ENCODE measurements at regions not wholly inside any gene's neighbourhood (a gene's known extent, or its start where the extent isn't known, plus 50 kb on each side); places are given as distances from the start of the nearest gene placed in this dataset.
A peak's percentile ranks its signal among the peaks of the same experiment; 100 is the strongest.

GRCh38 chr22:49305214-49305965, 522.3 kb downstream of the BRD1 start:
- TF ChIP-seq ETS1 (IDR thresholded peaks at IDR 0.05) (no peak), EZH2phosphoT487 (IDR thresholded peaks at IDR 0.05; ENCODE audit: unreplicated experiment) (no peak), CTCF (conservative IDR thresholded peaks at IDR 0.05; ENCODE audit: low read depth in 2 of 2) (peak; percentile 36 to 43), JUNB (IDR thresholded peaks at IDR 0.05; ENCODE audit: unreplicated experiment) (no peak), STAT1 (IDR thresholded peaks at IDR 0.05; ENCODE audit: unreplicated experiment) (no peak), CREB1 (CRISPR knock-in tag; IDR thresholded peaks at IDR 0.05; ENCODE audit: low read depth) (no peak)
- no peaks in the 10 kb centered on the region for H3K4me1 ChIP-seq (ENCODE audit: insufficient read depth)
- H3K27me3 Mint-ChIP-seq (ENCODE audit: insufficient read depth, low read depth, poor library complexity) = peaks cover 12% of the 10 kb centered on the region
- no peaks in the 10 kb centered on the region for H3K9me2 ChIP-seq (ENCODE audit: insufficient read depth)
- H3F3A ChIP-seq (replicated peaks; ENCODE audit: low read depth) = no peaks in the 10 kb centered on the region
- H3K4me1 Mint-ChIP-seq = no peaks in the 10 kb centered on the region
- H3K4me3 Mint-ChIP-seq = no peak overlapping the region
- no peaks in the 10 kb centered on the region for H3K36me3 Mint-ChIP-seq (ENCODE audit: low read depth)
- H3K27ac ChIP-seq (ENCODE audit: low read depth) = no peak overlapping the region
- H3K27ac Mint-ChIP-seq = no peak overlapping the region
- H2AFZ ChIP-seq = no peak overlapping the region
- no peak overlapping the region for H3K4me2 ChIP-seq
- DNase-seq (ENCODE audit: low spot score) (peak; percentile 19), ATAC-seq (peak; percentile 95)
- H3K79me2 ChIP-seq (replicated peaks; ENCODE audit: insufficient read depth) = no peaks in the 10 kb centered on the region
- H3K4me3 ChIP-seq = no peak overlapping the region
- H3K9me3 Mint-ChIP-seq = no peaks in the 10 kb centered on the region
- H4K20me1 ChIP-seq (replicated peaks; ENCODE audit: insufficient read depth) = no peaks in the 10 kb centered on the region
- H3K27me3 ChIP-seq (ENCODE audit: insufficient read depth) = no peaks in the 10 kb centered on the region
- H3K36me3 ChIP-seq (ENCODE audit: insufficient read depth) = no peaks in the 10 kb centered on the region

GRCh38 chr22:49303781-49304461, 523.8 kb downstream of the BRD1 start:
- Histone ChIP-seq H3K36me3 (ENCODE audit: insufficient read depth) (no peaks in the 10 kb centered on the region), H3K27me3 (ENCODE audit: insufficient read depth) (no peaks in the 10 kb centered on the region), H3K27ac (ENCODE audit: low read depth) (no peak overlapping the region), H4K20me1 (replicated peaks; ENCODE audit: insufficient read depth) (no peaks in the 10 kb centered on the region), H3K79me2 (replicated peaks; ENCODE audit: insufficient read depth) (no peaks in the 10 kb centered on the region), H3K4me1 (ENCODE audit: insufficient read depth) (no peaks in the 10 kb centered on the region), H3K4me3 (no peak overlapping the region), H3K4me2 (no peak overlapping the region), H3K9me2 (ENCODE audit: insufficient read depth) (no peaks in the 10 kb centered on the region), H2AFZ (no peak overlapping the region), H3F3A (replicated peaks; ENCODE audit: low read depth) (no peaks in the 10 kb centered on the region)
- no peaks in the 10 kb centered on the region for H3K36me3 Mint-ChIP-seq (ENCODE audit: low read depth)
- H3K27ac Mint-ChIP-seq = no peak overlapping the region
- H3K27me3 Mint-ChIP-seq (ENCODE audit: insufficient read depth, low read depth, poor library complexity) = peaks cover 16% of the 10 kb centered on the region
- TF ChIP-seq ZNF114 (CRISPR knock-in tag; IDR thresholded peaks at IDR 0.05) (no peak), REST (IDR thresholded peaks at IDR 0.05; ENCODE audit: unreplicated experiment) (no peak), CREB1 (CRISPR knock-in tag; IDR thresholded peaks at IDR 0.05; ENCODE audit: low read depth) (no peak), EZH2 (IDR thresholded peaks at IDR 0.05; ENCODE audit: low read depth, unreplicated experiment) (no peak)
- no peak for ATAC-seq
- H3K4me3 Mint-ChIP-seq = no peak overlapping the region
- no peak for DNase-seq (ENCODE audit: low spot score)
- no peaks in the 10 kb centered on the region for H3K4me1 Mint-ChIP-seq
- no peaks in the 10 kb centered on the region for H3K9me3 Mint-ChIP-seq

Data from GM23338 (cell line).